ENCODE measurements at regions not wholly inside any gene's neighbourhood (a gene's known extent, or its start where the extent isn't known, plus 50 kb on each side); places are given as distances from the start of the nearest gene placed in this dataset.
"Not testable (repeated sequence)": the region's sequence is repeated elsewhere in the genome, so short reads cannot be mapped to it uniquely, and the experiment has no call there.

- no peak for DNase-seq
These were observed 147.2 kb downstream of the NDUFA12 start for GRCh38 chr12:94856324-94856723.

- DNase-seq, result no peak
These were observed 147.6 kb downstream of the NDUFA12 start for GRCh38 chr12:94855853-94856252.

- DNase-seq, result no peak
These were observed 152.0 kb downstream of the NDUFA12 start for GRCh38 chr12:94851396-94852028.

DNA sequence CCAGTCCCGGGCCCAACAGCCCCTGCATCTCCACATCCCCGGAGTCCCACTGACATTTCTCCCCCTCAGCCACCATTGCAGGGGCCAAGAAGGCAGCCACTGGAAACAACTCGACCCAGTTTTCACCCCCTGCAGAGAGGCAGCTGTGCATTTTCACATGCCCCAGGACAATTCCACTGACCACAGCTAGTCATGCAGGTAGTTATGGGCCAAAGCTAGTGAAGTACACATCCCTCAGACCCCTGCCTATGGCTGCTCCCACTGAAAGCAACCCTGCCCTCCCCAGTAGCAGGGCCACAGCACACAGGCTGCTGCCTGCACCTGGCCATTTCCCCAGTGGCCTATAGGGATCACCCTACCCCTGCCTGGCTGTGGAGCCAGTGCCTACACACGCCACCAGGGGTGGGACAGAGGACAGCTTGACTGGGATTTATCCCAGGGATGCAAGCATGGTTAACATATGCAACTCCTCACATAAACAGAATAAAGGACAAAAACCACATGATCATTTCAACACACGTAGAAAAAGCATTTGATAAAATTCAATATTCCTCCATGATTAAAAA is 154.0 kb downstream of the NDUFA12 start:
- no peak for DNase-seq

DNA sequence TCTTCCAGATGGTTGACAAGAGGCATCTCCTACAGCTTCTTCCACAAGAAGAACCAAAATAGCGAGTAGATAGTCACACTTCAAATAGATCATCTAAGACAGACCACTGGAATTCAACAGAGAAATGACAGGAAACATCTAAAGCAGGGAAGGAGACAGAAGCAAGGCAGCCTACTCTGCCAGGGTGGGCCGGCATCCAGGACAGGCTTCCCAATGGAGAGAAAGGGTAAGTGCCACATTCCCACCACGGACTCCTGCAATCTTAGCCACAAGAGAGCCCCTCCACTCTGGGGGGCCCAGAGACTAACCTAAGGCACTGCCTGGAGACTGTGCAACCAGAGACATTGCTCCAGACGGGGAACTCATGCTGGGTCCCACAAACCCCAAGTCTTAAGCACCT is 154.5 kb downstream of the NDUFA12 start:
- DNase-seq, result no peak

GRCh38 chr12:94845110-94845509 is 158.4 kb downstream of the NDUFA12 start:
- no peak for DNase-seq

DNA sequence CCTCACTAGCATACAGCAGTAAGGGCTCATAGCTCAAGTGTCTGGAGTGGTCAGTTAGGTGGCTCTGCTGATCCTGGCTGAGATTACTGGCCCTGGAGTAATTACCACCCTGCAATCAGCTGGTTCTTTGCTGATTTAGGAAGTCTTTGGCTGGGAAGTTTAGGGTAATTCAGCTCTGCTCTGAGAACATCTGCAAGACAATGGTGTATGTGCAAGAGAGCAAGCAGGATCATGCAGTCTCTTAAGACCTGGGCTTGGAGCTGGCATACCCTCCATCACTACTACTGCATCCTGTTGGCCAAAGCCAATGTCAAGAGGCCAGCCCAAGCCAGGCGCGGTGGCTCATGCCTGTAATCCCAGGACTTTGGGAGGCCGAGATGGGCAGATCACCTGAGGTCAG is 159.0 kb downstream of the NDUFA12 start:
- no peak for DNase-seq

- no peak for DNase-seq
These were observed 161.4 kb downstream of the NDUFA12 start for GRCh38 chr12:94841904-94842610.

- DNase-seq, result no peak
These were observed 162.3 kb downstream of the NDUFA12 start for GRCh38 chr12:94841177-94841576.

DNA sequence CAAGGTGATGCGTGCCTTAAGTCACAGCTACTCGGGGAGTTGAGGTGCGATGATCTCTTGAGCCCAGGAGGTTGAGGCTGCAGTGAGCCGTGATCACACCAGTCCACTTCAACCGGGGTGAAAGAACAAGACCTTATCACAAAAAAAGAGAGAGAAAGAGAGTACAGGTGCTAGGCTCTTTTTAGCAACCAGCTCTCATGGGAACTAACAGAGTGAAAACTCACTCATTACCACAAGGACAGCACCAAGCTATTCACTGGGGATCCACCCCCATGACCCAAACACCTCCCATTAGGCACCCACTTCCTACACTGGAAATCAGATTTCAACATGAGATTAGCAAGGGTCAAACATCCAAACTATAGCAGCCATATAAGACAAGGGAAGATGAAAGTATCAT is 164.2 kb downstream of the NDUFA12 start:
- DNase-seq, result no peak

DNA sequence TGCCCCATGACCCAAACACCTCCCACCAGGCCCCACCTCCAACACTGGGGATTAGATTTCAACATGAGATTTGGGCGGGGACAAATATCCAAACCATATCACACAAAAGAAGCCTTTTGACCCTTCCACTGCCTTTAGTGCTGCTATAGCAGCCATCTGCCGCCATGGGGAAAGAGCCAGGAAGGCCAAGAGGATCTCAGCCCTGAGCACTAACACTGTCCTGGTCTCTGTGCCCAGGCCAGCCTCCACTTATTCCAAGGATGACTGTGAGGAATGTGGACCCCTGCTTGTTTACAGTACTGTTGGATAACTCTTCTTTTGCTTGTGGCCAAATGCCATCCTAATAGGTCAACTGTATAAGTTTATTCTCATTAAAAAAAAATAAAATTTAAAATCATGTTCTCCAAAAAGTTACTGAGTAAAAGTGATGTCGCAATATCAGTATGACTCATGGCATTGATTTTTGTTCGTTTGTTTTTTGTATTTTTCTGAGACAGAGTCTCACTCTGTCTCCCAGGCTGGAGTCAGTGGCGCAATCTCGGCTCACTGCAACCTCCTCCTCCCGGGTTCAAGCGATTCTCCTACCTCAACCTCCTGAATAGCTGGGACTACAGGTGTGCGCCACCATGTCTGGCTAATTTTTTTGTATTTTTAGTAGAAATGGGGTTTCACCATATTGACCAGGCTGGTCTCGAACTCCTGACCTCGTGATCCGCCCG is 166.4 kb downstream of the NDUFA12 start:
- DNase-seq, result not testable (repeated sequence)

- no peak for DNase-seq
These were observed 169.4 kb downstream of the NDUFA12 start for GRCh38 chr12:94834036-94834625.

- no peak for DNase-seq
These were observed 170.5 kb downstream of the NDUFA12 start for GRCh38 chr12:94832780-94833681.

GRCh38 chr12:94832105-94832504 is 171.4 kb downstream of the NDUFA12 start:
- no peak for DNase-seq

DNA sequence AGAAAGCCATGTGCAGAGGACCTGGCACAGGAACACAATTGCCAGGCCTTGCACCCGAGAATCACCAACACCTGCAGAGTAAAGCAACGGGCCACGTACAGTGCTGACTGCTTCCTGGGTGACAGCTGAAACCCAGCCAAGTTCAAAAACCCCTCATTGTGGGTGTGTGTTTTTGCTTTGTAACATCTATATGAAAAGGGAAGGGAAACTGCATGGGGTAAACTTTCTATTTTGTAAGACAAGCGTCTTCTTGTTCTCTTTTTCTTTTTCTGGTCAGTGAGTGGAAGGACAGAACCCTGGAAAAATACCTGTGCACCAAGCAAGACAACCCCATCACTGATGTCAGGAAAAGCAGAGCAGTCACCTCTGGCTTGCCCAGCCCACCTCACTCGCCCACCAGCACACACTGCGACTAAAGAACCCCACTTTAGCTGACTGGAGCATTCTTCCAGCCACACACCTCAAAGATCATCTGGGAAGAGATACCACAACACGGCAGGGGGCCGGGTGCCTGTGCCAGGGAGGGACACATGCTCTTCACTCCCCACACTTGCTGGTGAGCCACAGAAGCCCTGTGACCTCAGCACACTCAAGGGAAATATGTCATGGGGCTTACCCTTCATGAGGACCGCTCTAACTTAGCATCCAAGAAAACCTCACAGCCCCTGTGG is 172.3 kb downstream of the NDUFA12 start:
- DNase-seq, result no peak

DNA sequence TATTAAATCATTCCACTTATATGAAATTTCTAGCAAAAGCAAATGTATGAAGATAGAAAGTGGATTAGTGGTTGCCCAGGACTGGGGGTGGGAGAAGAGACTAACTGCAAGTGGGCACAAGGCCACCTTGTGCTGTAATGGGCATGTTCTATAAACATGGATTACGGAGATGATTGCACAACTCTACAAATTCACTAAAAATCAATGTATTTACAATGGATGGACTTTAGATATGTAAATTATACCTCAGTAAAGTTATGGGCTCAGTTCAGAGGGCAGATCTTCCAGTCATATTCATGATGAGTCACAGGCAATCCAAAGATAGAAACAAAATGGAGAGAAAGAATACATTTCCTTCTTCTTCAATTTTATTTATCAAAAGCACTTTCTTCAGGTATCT is 173.9 kb downstream of the NDUFA12 start:
- DNase-seq, result no peak

DNA sequence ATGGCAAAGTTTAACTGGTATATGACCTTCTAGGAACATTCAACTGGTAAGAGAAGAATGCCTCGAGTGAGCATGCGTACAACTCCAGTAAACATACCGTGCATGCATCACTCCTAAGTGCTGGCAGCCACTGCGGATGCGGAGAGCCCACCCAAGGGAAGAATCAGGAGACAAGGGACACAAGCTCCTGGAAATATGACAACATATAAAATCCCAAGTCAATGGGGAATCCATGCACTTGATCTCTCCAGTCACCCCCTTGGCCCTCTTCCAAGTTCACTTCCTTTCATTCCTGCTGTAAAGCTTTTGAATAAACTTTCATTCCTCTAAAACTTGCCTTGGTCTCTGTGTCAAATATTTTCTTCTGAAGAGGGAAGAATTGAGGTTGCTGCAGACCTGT is 168.7 kb upstream of the TMCC3 start:
- no peak for DNase-seq

DNA sequence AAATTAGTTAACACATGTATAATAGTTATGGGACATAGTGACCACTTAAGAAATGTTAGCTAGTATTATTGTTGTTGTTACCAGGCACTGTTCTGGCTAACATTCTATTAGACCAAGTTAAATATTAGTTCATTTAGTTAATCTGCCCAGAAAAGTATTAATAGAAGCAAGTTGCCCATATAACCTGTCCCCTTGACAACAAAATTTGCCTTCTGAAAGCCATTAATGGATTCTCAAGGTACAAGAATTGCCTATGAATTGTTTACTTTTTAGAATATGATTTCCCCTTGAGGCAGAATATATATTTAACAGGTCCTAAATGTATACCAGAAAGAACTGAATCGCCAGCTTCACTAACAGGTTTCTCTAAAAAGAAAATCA is 167.3 kb upstream of the TMCC3 start:
- DNase-seq, result no peak

GRCh38 chr12:94817201-94817600 is 166.8 kb upstream of the TMCC3 start:
- DNase-seq, result not testable (repeated sequence)

DNA sequence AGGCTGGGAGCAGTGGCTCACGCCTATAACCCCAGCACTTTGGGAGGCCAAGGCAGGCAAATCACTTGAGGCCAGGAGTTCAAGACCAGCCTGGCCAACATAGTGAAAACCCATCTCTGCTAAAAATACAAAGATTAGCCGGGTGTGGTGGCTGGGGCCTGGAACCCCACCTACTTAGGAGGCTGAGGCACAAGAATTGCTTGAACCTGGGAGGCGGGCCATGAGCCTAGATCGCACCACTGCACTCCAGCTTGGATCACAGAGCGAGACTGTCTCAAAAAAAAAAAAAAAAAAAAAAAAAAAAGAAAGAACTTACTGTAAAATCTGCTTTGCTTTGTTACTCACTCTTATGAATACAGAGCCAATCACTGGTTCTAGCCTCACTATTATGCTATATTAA is 166.4 kb upstream of the TMCC3 start:
- not testable (repeated sequence) for DNase-seq

DNA sequence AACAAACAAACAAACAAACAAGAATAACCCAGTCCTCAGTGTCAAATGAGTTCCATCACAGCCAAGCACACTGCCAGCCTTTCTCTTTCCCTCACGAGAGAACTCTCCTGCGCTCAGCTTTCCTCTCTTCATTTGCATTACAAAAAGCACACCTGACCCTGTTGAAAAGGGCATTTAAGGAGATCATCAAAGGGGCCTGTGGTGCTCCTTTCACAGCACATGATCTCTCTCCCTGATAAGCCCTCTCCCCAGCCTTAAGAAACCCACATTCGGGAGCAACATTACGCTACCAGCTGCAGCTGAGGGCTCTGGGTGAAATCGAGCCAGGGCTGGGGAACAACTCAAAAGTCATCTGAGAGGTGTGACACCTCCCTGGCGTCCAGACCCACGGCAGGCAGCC is 165.6 kb upstream of the TMCC3 start:
- no peak for DNase-seq

DNA sequence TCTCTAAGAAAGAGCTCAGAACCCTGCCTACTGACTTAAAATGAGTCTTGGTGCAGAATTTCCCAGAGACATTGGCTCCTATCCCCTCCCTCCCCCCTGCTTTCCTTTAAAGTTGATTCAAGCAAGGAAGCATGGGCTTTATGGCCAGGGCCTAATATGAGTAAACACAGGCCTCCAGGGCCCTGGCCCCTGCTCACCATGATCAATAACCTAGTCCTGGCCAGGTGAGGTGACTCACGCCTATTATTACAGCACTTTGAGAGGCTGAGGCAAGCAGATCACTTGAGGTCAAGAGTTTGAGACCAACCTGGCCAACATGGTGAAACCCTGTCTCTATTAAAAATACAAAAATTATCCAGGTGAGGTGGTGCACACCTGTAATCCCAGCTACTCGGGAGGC is 165.1 kb upstream of the TMCC3 start:
- DNase-seq, result no peak

Data from hippocampal formation (tissue), 2 donors.